GM12891 (cell line): ENCODE measurements at regions not wholly inside any gene's neighbourhood (a gene's known extent, or its start where the extent isn't known, plus 50 kb on each side); places are given as distances from the start of the nearest gene placed in this dataset.

Source experiments
- PAX5 ChIP-seq: IDR thresholded peaks from 2 replicates; pipeline ENCODE4 v1.6.1; 2011; ENCODE audit warnings: low read length, moderate library complexity, mild to moderate bottlenecking; ENCODE audit not compliant: insufficient read depth, severe bottlenecking
- POLR2A ChIP-seq: IDR thresholded peaks from 2 replicates; pipeline ENCODE4 v1.6.1; 2011; ENCODE audit warnings: low read depth, low read length, control low read depth
- POLR2AphosphoS5 ChIP-seq: IDR thresholded peaks from 2 replicates; pipeline ENCODE4 v1.6.1; 2011; ENCODE audit warnings: low read depth, low read length, control low read depth
- POU2F2 ChIP-seq: IDR thresholded peaks from 2 replicates; pipeline ENCODE4 v1.6.1; 2011; ENCODE audit warnings: low read depth, mild to moderate bottlenecking, control low read depth, low read length, moderate library complexity
- SPI1 ChIP-seq: IDR thresholded peaks from 2 replicates; pipeline ENCODE4 v1.6.1; 2011; ENCODE audit warnings: low read depth, low read length, control low read depth
- TAF1 ChIP-seq: IDR thresholded peaks from 2 replicates; pipeline ENCODE4 v1.6.1; 2011; ENCODE audit warnings: low read depth, low read length, control low read depth

DNA sequence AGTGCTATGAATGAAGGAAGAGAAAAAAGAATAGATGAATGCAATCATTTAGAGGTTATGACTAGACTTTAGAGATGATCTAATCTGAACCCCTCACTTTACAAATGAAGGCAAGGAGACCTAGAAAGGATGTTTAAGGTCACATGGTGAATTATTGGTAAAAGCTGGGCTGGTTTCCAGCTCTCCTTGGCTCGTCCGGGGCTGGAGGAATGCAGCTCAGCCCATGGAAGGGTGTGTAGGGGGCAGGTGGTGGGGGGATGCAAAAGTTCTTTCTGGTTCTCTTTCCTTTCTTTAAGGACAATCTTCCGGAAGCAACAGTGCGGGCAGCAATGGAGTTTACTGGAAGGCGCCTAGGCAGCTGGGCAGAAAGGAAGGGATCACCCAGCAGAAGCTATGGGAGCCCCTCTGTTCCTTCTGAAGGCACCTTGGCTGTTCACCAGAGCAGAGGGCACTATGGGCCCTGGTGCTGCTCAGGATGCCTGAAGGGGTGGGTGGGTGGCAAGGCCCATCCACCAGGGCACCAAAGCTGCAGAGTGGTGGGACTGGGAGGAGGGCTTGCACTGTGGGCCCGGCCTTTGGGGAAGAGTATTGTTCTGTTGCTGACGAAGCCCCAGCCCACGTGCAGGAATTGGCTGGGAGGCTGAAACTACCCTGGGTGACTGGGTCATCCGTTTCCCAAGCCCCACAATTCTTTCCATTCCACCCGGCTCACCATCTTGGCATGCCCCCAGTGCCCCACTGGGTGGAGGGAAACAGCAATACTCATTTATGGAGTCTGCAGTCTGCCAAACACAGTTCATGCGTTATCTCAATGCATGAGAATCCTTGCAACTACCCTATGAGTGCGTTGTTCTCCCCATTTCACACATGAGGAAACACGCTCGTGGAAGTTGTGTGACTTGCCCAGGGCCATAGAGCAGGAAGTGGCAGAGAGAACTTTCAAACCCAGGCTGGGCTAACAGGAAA lies 78.2 kb downstream of the IRF2BPL start:
- TF ChIP-seq TAF1 (no peak), POLR2A (no peak), POLR2AphosphoS5 (no peak), SPI1 (no peak), POU2F2 (no peak), PAX5 (no peak)
